Coronary artery (tissue), 2 donors: ENCODE measurements at regions not wholly inside any gene's neighbourhood (a gene's known extent, or its start where the extent isn't known, plus 50 kb on each side); places are given as distances from the start of the nearest gene placed in this dataset.

Experiments
- DNase-seq: peaks from one replicate; pipeline ENCODE4 v3.0.0-alpha.2; 2017; ENCODE audit warnings: low spot score
- H3K27ac ChIP-seq, 2 donors: fragments of 200-600 bp; sonication (generic); one replicate each; pipeline ENCODE4 v1.5.1; 2016 to 2019
- H3K4me3 ChIP-seq: fragments of 200-600 bp; sonication (generic); 2 replicates; pipeline ENCODE4 v1.5.1; 2016; ENCODE audit warnings: mild to moderate bottlenecking, moderate library complexity
- TF ChIP-seq, protein P1 (sequence below): fragments of 200-600 bp; sonication (generic); IDR thresholded peaks from one replicate; pipeline ENCODE4 v1.5.1; 2019; ENCODE audit warnings: antibody characterized with exemption

DNA sequence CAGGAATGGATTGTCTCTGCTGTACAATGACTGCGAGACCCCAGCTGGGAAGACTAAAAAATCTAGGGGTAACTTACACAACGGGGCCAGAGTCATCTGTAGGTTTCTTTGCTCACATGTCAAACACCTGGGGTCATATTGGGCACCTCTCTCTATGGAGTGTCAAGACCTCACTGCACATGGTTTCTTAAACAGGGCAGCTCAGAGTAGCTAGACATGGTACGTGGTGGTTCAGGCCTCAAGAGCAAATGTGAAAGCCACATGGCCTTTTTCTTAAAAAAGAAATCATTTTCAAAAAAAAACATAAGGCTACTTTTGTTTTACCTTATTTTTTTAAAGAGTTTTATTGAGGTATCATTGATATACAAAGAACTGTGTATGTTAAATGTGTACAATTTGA lies 162.2 kb upstream of the ITGB1 start:
- DNase-seq, result no peak
- TF ChIP-seq, protein P1, sequence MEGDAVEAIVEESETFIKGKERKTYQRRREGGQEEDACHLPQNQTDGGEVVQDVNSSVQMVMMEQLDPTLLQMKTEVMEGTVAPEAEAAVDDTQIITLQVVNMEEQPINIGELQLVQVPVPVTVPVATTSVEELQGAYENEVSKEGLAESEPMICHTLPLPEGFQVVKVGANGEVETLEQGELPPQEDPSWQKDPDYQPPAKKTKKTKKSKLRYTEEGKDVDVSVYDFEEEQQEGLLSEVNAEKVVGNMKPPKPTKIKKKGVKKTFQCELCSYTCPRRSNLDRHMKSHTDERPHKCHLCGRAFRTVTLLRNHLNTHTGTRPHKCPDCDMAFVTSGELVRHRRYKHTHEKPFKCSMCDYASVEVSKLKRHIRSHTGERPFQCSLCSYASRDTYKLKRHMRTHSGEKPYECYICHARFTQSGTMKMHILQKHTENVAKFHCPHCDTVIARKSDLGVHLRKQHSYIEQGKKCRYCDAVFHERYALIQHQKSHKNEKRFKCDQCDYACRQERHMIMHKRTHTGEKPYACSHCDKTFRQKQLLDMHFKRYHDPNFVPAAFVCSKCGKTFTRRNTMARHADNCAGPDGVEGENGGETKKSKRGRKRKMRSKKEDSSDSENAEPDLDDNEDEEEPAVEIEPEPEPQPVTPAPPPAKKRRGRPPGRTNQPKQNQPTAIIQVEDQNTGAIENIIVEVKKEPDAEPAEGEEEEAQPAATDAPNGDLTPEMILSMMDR, result no peak
- no peak overlapping the region for H3K4me3 ChIP-seq
- no peak overlapping the region for H3K27ac ChIP-seq

DNA sequence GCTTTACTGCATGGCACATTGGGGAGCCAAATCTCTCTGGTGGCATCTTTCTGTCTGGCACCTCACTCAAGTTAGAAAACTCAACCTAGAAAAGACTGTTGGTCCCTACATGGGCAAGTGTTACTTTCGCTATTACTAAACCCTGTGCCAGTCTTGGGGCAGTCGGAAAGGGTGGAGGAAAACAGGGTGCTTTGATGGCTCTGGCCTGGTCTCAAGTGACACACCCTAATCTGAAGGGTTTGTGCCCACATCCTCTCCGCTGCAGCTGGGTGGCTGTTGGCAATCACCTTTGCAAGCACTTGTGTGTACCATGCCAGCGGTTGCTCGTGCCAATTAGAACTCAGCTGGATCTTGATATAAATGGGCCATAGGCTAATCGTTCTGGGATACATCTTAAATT lies 159.8 kb upstream of the ITGB1 start:
- TF ChIP-seq, protein P1, result no peak
- no peak for DNase-seq
- Histone ChIP-seq H3K27ac (no peak overlapping the region), H3K4me3 (no peak overlapping the region)

DNA sequence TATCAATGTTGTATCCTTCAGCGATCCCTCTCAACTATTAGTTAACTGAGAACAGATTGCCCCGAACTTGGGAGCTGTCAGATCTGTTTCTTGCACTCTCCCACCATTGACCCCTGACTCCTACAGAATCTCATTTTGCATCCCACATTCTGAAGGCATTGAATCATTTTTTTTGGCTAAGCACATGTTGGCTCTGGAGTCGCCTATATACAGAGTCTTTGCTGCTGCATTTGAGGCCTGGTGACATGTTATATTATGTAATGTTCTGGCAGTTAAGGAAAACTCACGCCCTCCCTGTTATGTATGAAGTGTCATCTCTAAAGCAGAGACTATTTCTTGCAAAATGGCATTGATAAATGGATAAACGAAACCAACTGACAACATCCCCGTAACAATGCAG lies 159.2 kb upstream of the ITGB1 start:
- no peak for DNase-seq
- Histone ChIP-seq H3K4me3 (no peak overlapping the region), H3K27ac (no peak overlapping the region)
- TF ChIP-seq, protein P1, result no peak

DNA sequence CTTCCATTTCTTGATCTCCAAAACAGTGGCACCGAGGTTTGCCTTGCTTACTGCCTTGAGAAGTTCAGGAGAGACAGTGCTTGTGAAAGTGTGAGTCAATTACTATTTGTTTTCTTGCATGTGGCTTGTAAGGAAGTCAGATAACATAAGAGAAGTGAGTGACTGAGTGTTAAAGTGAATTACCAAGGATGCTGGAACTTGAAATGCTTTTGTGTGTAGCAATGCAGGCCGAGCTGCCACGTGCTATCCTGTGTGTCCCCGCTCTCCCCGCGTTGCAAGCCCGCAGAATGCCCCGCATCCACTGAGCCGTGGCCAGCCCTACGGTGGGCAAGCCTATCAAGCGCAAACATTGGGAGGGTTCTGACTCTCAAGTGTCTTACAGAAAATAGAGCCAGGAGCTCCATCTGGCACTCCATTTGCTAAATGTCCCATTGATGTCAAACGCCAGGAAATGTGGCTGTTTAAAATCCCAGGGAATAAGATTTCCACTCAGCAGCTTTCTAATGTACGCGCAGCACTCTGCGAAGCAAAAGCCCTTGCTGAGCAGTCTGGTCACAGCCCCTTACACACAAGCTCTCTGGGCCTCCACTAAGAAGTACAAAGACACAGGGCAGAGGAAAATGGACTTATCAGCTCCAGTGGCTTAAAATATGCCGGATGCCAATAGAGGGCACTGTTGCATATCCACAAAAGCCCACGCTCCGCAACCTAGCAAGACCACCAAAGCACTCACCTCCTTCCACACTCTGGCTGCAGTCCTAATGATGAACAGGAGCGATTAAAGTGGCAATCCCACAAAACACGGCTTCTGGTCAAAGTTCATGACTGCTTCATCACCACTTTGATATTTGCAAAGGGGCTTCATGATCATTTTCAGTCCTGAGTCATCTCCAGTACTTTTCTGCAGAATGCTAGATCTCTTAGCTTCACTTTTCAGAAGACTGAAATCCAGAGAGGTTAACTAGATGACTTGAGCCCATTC lies 158.0 kb upstream of the ITGB1 start:
- H3K4me3 ChIP-seq, result no peak overlapping the region
- no peak overlapping the region for H3K27ac ChIP-seq
- TF ChIP-seq, protein P1, result peak; percentile 31
- DNase-seq, result no peak

DNA sequence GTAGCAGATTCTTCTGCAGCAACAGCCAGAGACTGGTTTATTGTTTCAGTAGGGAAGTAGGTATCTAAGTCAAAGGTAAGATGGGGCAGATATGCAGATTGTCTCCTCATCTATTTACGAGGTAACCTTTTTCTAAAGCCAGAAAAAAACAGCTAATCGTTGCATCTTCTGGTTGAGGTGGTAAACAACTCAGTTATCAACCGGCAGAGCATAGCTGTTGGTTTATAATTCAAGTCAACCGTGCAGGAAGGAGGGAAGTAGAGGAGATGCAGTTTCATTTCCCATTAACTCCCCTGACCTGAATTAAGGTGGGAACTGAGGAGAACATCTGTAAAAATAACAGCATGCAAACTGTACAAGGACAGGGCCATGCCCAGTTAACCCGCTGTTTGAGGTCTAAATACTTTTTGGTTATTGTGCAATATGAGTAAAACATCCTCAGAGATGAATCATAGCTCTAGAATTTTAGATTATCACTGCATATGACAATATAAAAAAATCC lies 156.5 kb upstream of the ITGB1 start:
- no peak for DNase-seq
- Histone ChIP-seq H3K4me3 (no peak overlapping the region), H3K27ac (no peak overlapping the region)
- TF ChIP-seq, protein P1, result no peak

DNA sequence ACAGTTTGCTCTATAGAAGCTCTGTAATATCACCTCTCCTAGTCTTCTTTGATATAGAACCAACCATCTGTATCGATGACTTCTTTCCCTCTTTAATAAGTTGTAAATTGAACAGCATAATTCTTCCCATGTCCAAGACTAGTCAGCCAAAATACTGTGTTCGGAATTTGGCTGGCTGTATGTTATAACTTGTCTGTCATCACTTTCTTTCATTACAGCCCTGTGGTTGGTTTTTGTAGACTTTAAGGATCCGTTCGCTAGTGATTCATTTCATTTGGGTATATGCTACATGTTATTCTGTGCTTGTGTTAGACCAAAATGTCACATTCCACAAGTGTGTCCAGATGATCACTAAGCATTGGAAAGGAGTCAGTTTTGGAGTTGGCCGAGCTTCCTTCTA lies 155.4 kb upstream of the ITGB1 start:
- no peak overlapping the region for H3K4me3 ChIP-seq
- TF ChIP-seq, protein P1, result no peak
- H3K27ac ChIP-seq, result no peak overlapping the region
- DNase-seq, result no peak
